LNCAP (cell line): ENCODE measurements at regions not wholly inside any gene's neighbourhood (a gene's known extent, or its start where the extent isn't known, plus 50 kb on each side); places are given as distances from the start of the nearest gene placed in this dataset.
A peak's percentile ranks its signal among the peaks of the same experiment; 100 is the strongest.

Experiments
- TF ChIP-seq, protein P1 (sequence below): fragments of 450-650 bp; IDR thresholded peaks from 2 replicates; pipeline ENCODE4 v1.5.1; 2017; ENCODE audit warnings: mild to moderate bottlenecking

DNA sequence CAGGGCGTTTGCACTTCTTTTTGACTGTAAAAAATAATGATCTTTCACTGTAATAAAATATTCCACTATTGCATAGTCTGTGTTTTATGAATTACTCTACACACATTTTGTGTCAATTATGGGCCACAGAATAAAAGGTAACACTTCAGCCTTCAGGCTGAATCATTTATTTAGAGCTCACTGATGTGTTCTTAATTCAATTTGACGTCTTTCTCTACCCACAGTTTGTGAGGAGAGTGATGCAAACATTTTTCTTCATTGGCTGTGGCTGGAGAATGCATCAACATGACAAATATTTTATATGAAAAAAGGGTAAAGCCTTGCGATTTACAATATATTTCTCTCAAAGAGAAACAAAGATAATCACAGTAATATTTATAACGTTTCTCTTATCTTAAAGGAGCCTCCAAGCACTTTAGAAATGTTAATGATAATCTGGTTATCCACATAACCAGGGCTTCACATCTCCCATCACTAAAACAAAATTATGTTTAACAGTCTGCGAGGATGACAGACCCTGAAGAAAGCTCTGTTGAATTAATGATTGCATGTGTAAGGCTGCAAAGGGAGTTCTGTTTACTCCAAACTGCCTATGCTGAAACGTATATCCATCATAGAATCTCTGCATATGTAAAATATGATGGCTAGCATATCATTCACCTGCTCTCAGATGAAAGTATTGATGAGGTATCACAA is 951.3 kb downstream of the ZPLD1 start:
- TF ChIP-seq, protein P1, sequence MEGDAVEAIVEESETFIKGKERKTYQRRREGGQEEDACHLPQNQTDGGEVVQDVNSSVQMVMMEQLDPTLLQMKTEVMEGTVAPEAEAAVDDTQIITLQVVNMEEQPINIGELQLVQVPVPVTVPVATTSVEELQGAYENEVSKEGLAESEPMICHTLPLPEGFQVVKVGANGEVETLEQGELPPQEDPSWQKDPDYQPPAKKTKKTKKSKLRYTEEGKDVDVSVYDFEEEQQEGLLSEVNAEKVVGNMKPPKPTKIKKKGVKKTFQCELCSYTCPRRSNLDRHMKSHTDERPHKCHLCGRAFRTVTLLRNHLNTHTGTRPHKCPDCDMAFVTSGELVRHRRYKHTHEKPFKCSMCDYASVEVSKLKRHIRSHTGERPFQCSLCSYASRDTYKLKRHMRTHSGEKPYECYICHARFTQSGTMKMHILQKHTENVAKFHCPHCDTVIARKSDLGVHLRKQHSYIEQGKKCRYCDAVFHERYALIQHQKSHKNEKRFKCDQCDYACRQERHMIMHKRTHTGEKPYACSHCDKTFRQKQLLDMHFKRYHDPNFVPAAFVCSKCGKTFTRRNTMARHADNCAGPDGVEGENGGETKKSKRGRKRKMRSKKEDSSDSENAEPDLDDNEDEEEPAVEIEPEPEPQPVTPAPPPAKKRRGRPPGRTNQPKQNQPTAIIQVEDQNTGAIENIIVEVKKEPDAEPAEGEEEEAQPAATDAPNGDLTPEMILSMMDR = no peak

DNA sequence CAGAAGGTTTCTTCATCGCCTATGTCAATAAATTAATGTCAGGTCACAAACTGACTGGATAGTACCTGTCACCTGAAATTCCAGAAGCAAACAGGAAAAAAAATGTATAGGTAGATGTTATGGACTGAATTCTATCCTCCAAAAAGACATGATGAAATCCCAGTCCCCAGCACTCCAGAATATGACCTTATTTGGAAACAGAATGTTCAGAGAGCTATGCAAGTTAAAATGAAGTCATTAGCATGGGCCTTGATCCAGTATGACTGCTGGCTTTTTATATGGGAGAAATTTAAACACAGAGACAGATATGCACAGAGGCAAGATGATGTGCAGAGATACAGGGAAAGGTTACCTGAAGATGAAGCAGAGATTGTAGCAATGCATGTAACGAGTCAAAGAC is 953.4 kb downstream of the ZPLD1 start:
- TF ChIP-seq, protein P1 = no peak

DNA sequence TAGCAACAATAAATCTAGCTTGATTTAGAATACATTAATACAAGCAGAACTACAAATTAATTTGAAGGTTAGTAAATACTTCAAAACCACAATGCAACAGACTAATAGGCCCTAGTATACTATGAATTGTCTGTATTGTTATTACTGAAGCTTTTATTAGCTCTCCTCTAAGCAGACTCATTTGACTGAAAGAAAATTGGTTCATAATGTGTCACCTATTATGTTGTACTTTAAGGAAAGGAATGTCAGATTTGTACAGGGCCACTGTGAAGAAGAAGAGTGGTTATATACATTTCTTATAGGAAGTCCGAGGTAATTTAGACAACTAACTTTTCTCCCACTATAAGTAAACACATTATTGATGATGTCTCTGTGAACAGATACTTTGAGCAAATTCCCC is 954.5 kb downstream of the ZPLD1 start:
- TF ChIP-seq, protein P1 = no peak

DNA sequence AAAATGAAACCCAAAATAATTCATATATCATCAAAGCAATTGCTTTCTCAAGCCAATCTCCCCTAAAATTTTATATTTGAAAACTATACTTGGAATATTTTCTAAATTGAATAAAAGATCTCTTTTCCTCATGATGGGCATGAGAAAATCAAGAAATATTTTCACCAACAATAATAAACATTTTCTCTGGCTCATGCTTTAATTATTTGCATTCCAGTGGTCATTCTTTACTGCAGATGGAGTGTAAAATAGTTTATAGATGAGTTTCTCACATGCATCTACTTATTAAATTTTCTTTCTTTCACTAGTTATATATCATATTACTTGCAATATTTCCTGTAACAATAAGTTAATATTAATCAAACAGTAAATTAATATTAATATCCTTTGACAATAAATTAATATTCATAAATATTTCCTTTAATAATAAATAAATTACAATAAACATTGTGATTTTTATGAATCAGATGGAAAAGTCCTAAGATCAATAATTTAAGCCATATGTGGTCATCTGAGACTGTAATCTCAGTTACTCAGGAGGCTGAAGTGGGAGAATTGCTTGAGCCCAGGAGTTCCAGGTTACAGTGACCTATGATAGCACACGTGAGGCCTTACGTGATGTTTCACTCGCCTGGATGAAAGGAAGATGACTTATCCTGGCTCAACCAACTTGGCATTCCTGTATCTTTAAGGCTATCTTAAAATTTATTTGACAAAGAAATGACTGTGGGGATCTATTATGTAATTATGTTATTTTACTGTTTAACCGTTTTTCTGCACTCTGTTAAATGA is 958.8 kb downstream of the ZPLD1 start:
- TF ChIP-seq, protein P1 = no peak

DNA sequence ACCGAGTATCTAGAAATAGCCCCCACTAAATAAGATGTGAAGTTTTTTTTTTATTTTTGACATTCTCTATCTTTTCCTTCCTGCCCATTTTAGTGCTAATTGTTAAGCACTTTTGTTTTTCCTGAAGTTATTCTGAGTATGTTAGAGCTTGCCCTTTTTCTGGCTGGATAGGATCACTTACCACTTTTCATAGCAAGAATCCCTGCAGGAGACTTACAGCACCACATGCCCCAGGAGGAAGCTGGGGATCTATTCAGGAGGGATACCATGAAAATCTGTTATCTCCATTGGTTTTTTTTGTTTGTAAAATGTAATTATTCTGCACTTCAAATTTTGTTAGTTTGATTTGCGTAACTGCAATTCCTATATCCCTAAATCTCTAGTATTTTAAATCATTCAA is 968.4 kb downstream of the ZPLD1 start:
- TF ChIP-seq, protein P1 = no peak

DNA sequence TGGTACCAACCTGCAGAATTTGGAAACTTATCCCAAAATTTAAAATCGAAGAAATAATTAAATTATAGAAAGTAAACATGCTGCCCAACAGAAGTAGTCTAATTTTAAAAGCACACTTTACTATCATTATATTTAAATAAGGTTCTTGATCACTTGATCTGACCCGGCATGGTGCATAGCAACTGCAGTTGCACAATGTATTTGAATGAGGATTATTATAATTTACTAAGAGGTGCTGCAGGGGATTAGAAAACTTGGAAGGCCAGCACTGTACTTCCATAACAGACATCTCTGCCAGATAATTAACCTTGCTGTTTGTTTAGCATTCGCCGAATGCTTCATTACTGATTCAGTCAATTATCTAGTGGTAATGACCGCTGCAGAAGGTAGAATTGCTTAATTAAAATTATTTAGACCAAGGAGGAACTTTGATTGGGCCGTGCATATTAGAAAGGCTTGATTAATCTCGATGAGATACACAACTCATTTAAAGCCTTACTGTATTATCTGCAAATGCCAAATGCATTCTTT is 971.6 kb downstream of the ZPLD1 start:
- TF ChIP-seq, protein P1 = no peak

DNA sequence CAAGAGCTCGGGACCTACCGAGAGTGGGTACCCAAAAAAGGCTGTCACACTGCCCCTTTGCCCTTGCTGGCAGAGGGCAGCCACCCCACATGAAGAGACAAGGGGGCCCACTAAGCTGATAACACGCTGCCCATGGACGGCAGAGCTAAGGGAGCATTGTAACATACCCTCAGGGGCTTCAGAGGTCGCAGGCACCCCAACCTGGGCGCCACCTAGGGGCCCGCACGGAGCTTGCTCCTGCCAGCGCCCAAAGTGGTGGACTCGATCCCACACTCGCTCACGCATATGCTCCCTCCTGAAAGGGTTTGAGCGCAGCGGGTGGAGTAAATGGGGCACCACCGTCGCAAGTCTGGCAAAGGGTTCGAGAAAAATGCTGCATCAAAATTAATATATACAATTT is 975.4 kb downstream of the ZPLD1 start:
- TF ChIP-seq, protein P1 = peak; percentile 13; the same call in 1 of the 2 replicates
